ENCODE measurements at regions not wholly inside any gene's neighbourhood (a gene's known extent, or its start where the extent isn't known, plus 50 kb on each side); places are given as distances from the start of the nearest gene placed in this dataset.
"Not testable (repeated sequence)": the region's sequence is repeated elsewhere in the genome, so short reads cannot be mapped to it uniquely, and the experiment has no call there.

- not testable (repeated sequence) for TF ChIP-seq CTCF (IDR thresholded peaks at IDR 0.05; ENCODE audit: low read depth, low read length); POLR2A (IDR thresholded peaks at IDR 0.05; ENCODE audit: extremely low read depth, insufficient read length); MYC (IDR thresholded peaks at IDR 0.05; ENCODE audit: low read depth, low read length)
These were observed 157.5 kb upstream of the NBPF9 start for GRCh38 chr1:149260736-149261340.
